ENCODE measurements at regions not wholly inside any gene's neighbourhood (a gene's known extent, or its start where the extent isn't known, plus 50 kb on each side); places are given as distances from the start of the nearest gene placed in this dataset.
"Not testable (repeated sequence)": the region's sequence is repeated elsewhere in the genome, so short reads cannot be mapped to it uniquely, and the experiment has no call there.

DNA sequence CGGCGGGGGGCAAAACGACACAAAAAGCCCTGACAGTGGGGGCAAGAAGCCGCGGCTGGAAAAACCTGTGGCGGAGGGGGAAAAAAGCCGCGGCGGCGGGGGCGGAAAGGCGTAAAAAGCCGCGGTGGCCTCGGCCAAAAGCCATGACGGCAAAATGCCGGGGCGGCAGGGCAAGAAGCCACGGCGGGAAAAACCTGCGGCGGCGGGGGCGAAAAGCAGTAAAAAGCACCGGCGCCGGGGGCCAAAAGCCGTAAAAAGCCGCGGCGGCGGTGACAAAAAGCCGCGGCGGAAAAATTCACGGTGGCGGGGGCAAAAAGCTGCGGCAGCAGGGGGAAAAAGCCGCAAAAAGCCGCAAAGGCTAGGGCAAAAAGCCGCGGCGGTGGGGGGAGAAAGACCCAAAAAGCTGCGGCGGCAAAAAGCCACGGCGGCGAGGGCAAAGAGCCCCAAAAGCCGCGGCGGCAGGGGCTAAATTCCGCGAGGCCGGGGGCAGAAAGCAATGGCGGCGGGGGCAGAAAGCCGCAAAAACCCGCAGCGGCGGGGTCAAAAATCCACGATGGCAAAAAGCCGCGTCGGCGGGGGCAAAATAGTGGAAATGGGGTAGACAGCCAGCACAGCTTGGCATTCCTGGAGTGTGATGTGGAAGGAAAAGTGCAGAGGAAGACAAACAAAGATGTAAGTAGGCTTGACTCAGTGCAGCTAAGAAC is 167.5 kb upstream of the TP53TG3D start:
- TF ChIP-seq, protein P1, sequence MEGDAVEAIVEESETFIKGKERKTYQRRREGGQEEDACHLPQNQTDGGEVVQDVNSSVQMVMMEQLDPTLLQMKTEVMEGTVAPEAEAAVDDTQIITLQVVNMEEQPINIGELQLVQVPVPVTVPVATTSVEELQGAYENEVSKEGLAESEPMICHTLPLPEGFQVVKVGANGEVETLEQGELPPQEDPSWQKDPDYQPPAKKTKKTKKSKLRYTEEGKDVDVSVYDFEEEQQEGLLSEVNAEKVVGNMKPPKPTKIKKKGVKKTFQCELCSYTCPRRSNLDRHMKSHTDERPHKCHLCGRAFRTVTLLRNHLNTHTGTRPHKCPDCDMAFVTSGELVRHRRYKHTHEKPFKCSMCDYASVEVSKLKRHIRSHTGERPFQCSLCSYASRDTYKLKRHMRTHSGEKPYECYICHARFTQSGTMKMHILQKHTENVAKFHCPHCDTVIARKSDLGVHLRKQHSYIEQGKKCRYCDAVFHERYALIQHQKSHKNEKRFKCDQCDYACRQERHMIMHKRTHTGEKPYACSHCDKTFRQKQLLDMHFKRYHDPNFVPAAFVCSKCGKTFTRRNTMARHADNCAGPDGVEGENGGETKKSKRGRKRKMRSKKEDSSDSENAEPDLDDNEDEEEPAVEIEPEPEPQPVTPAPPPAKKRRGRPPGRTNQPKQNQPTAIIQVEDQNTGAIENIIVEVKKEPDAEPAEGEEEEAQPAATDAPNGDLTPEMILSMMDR (IDR thresholded peaks at IDR 0.05; ENCODE audit: low read length) = not testable (repeated sequence)
- TF ChIP-seq EZH2 (IDR thresholded peaks at IDR 0.05; ENCODE audit: borderline replicate concordance, low read length) = not testable (repeated sequence)

All from OCI-LY1 (cell line).